CD4-positive, alpha-beta T cell treated with Interleukin-12 subunit alpha and Interleukin-12 subunit beta, for 1 hour (primary cell): ENCODE measurements at regions not wholly inside any gene's neighbourhood (a gene's known extent, or its start where the extent isn't known, plus 50 kb on each side); places are given as distances from the start of the nearest gene placed in this dataset.
"Not testable (repeated sequence)": the region's sequence is repeated elsewhere in the genome, so short reads cannot be mapped to it uniquely, and the experiment has no call there.

ENCODE experiments used
- DNase-seq: peaks from one replicate; pipeline ENCODE4 v3.0.0-alpha.2; 2020

GRCh38 chr12:131251336-131252101, 297.8 kb downstream of the ADGRD1 start:
- no peak for DNase-seq

- no peak for DNase-seq
Measured at GRCh38 chr12:131253376-131254026, 299.8 kb downstream of the ADGRD1 start.

- no peak for DNase-seq
Measured at GRCh38 chr12:131254374-131254773, 300.7 kb downstream of the ADGRD1 start.

GRCh38 chr12:131258398-131258797, 304.7 kb downstream of the ADGRD1 start:
- no peak for DNase-seq

GRCh38 chr12:131260251-131260905, 306.7 kb downstream of the ADGRD1 start:
- DNase-seq = no peak

GRCh38 chr12:131260954-131261353, 307.2 kb downstream of the ADGRD1 start:
- no peak for DNase-seq

GRCh38 chr12:131261906-131262305, 308.2 kb downstream of the ADGRD1 start:
- no peak for DNase-seq

- DNase-seq = no peak
Measured at GRCh38 chr12:131263626-131264025, 309.9 kb downstream of the ADGRD1 start.

- no peak for DNase-seq
Measured at GRCh38 chr12:131264635-131265034, 310.9 kb downstream of the ADGRD1 start.

GRCh38 chr12:131266591-131267467, 313.1 kb downstream of the ADGRD1 start:
- DNase-seq = no peak

- DNase-seq = no peak
Measured at GRCh38 chr12:131267576-131267975, 313.9 kb downstream of the ADGRD1 start.

- DNase-seq = not testable (repeated sequence)
Measured at GRCh38 chr12:131268123-131268522, 314.4 kb downstream of the ADGRD1 start.

- not testable (repeated sequence) for DNase-seq
Measured at GRCh38 chr12:131268571-131268970, 314.9 kb downstream of the ADGRD1 start.

- DNase-seq = no peak
Measured at GRCh38 chr12:131269551-131269950, 315.8 kb downstream of the ADGRD1 start.

GRCh38 chr12:131269977-131270376, 316.3 kb downstream of the ADGRD1 start:
- not testable (repeated sequence) for DNase-seq

- DNase-seq = no peak
Measured at GRCh38 chr12:131271724-131272123, 318.0 kb downstream of the ADGRD1 start.

- DNase-seq = not testable (repeated sequence)
Measured at GRCh38 chr12:131272283-131272814, 318.6 kb downstream of the ADGRD1 start.

GRCh38 chr12:131273291-131273845, 319.7 kb downstream of the ADGRD1 start:
- DNase-seq = no peak

GRCh38 chr12:131274061-131274460, 320.4 kb downstream of the ADGRD1 start:
- no peak for DNase-seq

GRCh38 chr12:131274906-131275305, 321.2 kb downstream of the ADGRD1 start:
- no peak for DNase-seq

GRCh38 chr12:131275824-131276223, 322.1 kb downstream of the ADGRD1 start:
- no peak for DNase-seq

- DNase-seq = no peak
Measured at GRCh38 chr12:131276501-131277185, 322.9 kb downstream of the ADGRD1 start.
